ENCODE measurements at regions not wholly inside any gene's neighbourhood (a gene's known extent, or its start where the extent isn't known, plus 50 kb on each side); places are given as distances from the start of the nearest gene placed in this dataset.

GRCh38 chr18:42689310-42689709 lies 426.2 kb downstream of the RIT2 start:
- H3K4me3 Mint-ChIP-seq: no peak overlapping the region
- POLR2A ChIA-PET: no interaction called here
- H3K27ac Mint-ChIP-seq: no peak overlapping the region
- DNase-seq (no peak), ATAC-seq (no peak)
- no peaks in the 10 kb centered on the region for H3K27me3 Mint-ChIP-seq
- peaks cover 0 to 2% (median 0%) of the 10 kb centered on the region in 4 donors for H3K4me1 Mint-ChIP-seq
- H3K36me3 Mint-ChIP-seq: peaks cover 0 to 5% (median 0%) of the 10 kb centered on the region in 3 donors
- peaks cover 6 to 34% (median 16%) of the 10 kb centered on the region in 9 donors for H3K9me3 Mint-ChIP-seq
